PC-3 (cell line): ENCODE measurements at regions not wholly inside any gene's neighbourhood (a gene's known extent, or its start where the extent isn't known, plus 50 kb on each side); places are given as distances from the start of the nearest gene placed in this dataset.

Experiments used
- ATAC-seq: fragments of 200-7000 bp; cut with Tn5 transposase; 2 replicates; pipeline ENCODE4 v1.9.1; 2020; ENCODE audit warnings: mild to moderate bottlenecking, moderate library complexity
- BruUV-seq: library from RNA; stranded (reverse); fragments of 400-500 nt; replicated peaks from 2 replicates; lab custom pipeline; 2021; lab: Mats Ljungman, UMichigan
- CTCF ChIA-PET: fragments of 300-600 bp; sonication (Branson Sonifier 250); formaldehyde crosslinking; loops from one replicate; lab custom pipeline; 2022; ENCODE audit warnings: antibody characterized with exemption; lab: Charles Lee
- POLR2A ChIA-PET: fragments of 300-600 bp; sonication (Branson Sonifier 250); formaldehyde crosslinking; loops from one replicate; lab custom pipeline; 2022; ENCODE audit warnings: antibody characterized with exemption; ENCODE audit not compliant: unreplicated experiment; lab: Charles Lee
- DNase-seq: peaks from one replicate; pipeline ENCODE4 v3.0.0-alpha.2; 2015
- H2AFZ ChIP-seq: fragments of 300-600 bp; sonication (generic); 2 replicates; pipeline ENCODE4 v1.6.0; 2016; ENCODE audit warnings: antibody characterized with exemption, low read length
- H3F3A ChIP-seq: fragments of 300-600 bp; sonication (generic); one replicate; pipeline ENCODE4 v1.6.0; 2017; ENCODE audit warnings: antibody characterized with exemption, low read length, control low read depth, mild to moderate bottlenecking; ENCODE audit not compliant: unreplicated experiment
- H3K27ac ChIP-seq: fragments of 300-600 bp; sonication (generic); 2 replicates; pipeline ENCODE4 v1.5.1; 2016; ENCODE audit warnings: mild to moderate bottlenecking, low read length
- H3K27me3 ChIP-seq: fragments of 300-600 bp; sonication (generic); 2 replicates; pipeline ENCODE4 v1.6.1; 2016; ENCODE audit warnings: low read length, mixed read lengths
- H3K36me3 ChIP-seq: fragments of 300-600 bp; sonication (generic); 2 replicates; pipeline ENCODE4 v1.6.1; 2016; ENCODE audit warnings: low read depth, mixed run types, low read length, mixed read lengths
- H3K4me1 ChIP-seq: fragments of 300-600 bp; sonication (generic); 2 replicates; pipeline ENCODE4 v1.5.1; 2016; ENCODE audit warnings: low read length; ENCODE audit not compliant: insufficient read depth
- H3K4me2 ChIP-seq: fragments of 300-600 bp; sonication (generic); 2 replicates; pipeline ENCODE4 v1.6.0; 2016; ENCODE audit warnings: low read length
- H3K4me3 ChIP-seq: fragments of 300-600 bp; sonication (generic); 2 replicates; pipeline ENCODE4 v1.5.1; 2016; ENCODE audit warnings: mild to moderate bottlenecking, low read length, mixed read lengths
- H3K79me2 ChIP-seq: fragments of 300-600 bp; sonication (generic); 2 replicates; pipeline ENCODE4 v1.6.1; 2017; ENCODE audit warnings: low read length, mixed read lengths
- H3K9ac ChIP-seq: fragments of 300-600 bp; sonication (generic); 2 replicates; pipeline ENCODE4 v1.6.0; 2016; ENCODE audit warnings: mild to moderate bottlenecking, low read length
- H3K9me2 ChIP-seq: fragments of 300-600 bp; sonication (generic); replicated peaks from 2 replicates; pipeline ENCODE4 v1.6.1; 2016; ENCODE audit warnings: mixed run types, low read length, mixed read lengths
- H3K9me3 ChIP-seq: fragments of 300-600 bp; sonication (generic); 2 replicates; pipeline ENCODE4 v1.6.1; 2016; ENCODE audit warnings: low read length, mixed read lengths
- H4K20me1 ChIP-seq: fragments of 300-600 bp; sonication (generic); 2 replicates; pipeline ENCODE4 v1.6.1; 2016; ENCODE audit warnings: low read length, mixed read lengths
- EZH2 ChIP-seq: fragments of 300-600 bp; sonication (generic); IDR thresholded peaks from one replicate; pipeline ENCODE4 v1.6.1; 2017; ENCODE audit warnings: antibody characterized with exemption, mild to moderate bottlenecking, low read length; ENCODE audit not compliant: unreplicated experiment
- EZH2phosphoT487 ChIP-seq: fragments of 300-600 bp; sonication (generic); IDR thresholded peaks from 2 replicates; pipeline ENCODE4 v1.6.1; 2018; ENCODE audit warnings: mild to moderate bottlenecking, antibody characterized with exemption, low read length, borderline replicate concordance
- intact Hi-C: fragments of 100-400 bp; cut with micrococcal nuclease; formaldehyde crosslinking; loops from 2 replicates; pipeline ENCODE4 v1.9.0; 2023
- TF ChIP-seq, protein P1 (sequence below): fragments of 300-600 bp; sonication (generic); conservative IDR thresholded peaks from 2 replicates; pipeline ENCODE4 v1.5.1; 2017; ENCODE audit warnings: antibody characterized with exemption, low read depth, mild to moderate bottlenecking, low read length

DNA sequence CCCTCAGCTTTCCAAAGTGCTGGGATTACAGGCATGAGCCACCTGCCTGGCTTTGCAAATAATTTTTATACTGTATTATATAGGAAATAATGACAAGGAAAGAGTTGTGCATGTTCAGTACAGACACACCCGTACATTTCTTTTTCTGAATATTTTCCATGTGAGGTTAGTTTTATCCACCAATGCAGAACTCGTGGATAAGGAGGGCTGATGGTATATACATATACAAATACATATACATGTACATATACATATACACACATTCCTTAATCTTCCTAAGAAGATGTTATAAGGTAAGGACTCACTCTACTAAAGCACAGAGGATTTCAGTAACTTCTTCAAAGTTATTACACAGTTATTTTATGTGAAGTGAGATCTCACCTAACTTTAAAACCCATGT lies 925.8 kb downstream of the C4orf33 start:
- H2AFZ ChIP-seq, result no peak overlapping the region
- TF ChIP-seq EZH2, result no peak
- TF ChIP-seq EZH2phosphoT487, result no peak
- TF ChIP-seq, protein P1, sequence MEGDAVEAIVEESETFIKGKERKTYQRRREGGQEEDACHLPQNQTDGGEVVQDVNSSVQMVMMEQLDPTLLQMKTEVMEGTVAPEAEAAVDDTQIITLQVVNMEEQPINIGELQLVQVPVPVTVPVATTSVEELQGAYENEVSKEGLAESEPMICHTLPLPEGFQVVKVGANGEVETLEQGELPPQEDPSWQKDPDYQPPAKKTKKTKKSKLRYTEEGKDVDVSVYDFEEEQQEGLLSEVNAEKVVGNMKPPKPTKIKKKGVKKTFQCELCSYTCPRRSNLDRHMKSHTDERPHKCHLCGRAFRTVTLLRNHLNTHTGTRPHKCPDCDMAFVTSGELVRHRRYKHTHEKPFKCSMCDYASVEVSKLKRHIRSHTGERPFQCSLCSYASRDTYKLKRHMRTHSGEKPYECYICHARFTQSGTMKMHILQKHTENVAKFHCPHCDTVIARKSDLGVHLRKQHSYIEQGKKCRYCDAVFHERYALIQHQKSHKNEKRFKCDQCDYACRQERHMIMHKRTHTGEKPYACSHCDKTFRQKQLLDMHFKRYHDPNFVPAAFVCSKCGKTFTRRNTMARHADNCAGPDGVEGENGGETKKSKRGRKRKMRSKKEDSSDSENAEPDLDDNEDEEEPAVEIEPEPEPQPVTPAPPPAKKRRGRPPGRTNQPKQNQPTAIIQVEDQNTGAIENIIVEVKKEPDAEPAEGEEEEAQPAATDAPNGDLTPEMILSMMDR, result no peak
- ChIA-PET CTCF (no interaction called here), POLR2A (no interaction called here)
- H3F3A ChIP-seq, result no peaks in the 10 kb centered on the region
- no peaks in the 10 kb centered on the region for H3K9me2 ChIP-seq
- H3K4me1 ChIP-seq, result no peaks in the 10 kb centered on the region
- H3K9ac ChIP-seq, result no peak overlapping the region
- H3K36me3 ChIP-seq, result no peaks in the 10 kb centered on the region
- ATAC-seq (no peak), DNase-seq (no peak)
- BruUV-seq, result no TSS peak
- no peaks in the 10 kb centered on the region for H3K79me2 ChIP-seq
- intact Hi-C loops, result no loop called here
- H3K27me3 ChIP-seq, result no peaks in the 10 kb centered on the region
- no peaks in the 10 kb centered on the region for H4K20me1 ChIP-seq
- no peak overlapping the region for H3K27ac ChIP-seq
- H3K4me3 ChIP-seq, result no peak overlapping the region
- no peak overlapping the region for H3K4me2 ChIP-seq
- H3K9me3 ChIP-seq, result no peaks in the 10 kb centered on the region

DNA sequence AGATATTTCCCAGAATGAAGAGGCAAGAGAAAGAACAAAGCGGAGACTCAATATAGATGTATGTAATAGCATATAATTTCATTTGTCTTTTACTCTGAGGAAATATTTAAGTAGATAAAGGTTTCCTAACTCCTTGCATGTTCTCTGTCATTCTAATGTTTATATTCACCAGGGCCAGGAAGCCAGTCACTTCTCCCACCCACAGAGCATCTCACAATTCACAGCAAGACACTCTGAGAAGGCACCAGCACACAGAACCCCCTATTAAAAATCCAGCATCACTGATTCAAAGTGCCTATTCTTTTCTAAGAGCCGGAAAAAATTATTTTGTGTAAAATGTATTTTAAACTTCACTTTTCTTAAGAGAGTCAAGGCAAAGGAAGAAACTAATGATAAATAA lies 927.1 kb downstream of the C4orf33 start:
- CTCF ChIA-PET, result no interaction called here
- POLR2A ChIA-PET, result no interaction called here
- H3K27ac ChIP-seq, result no peak overlapping the region
- H3K4me2 ChIP-seq, result no peak overlapping the region
- no peak overlapping the region for H3K4me3 ChIP-seq
- TF ChIP-seq EZH2phosphoT487, result no peak
- no peak for TF ChIP-seq EZH2
- H3K79me2 ChIP-seq, result no peaks in the 10 kb centered on the region
- DNase-seq, result no peak
- no peaks in the 10 kb centered on the region for H3K4me1 ChIP-seq
- intact Hi-C loops, result no loop called here
- ATAC-seq, result no peak
- H3K36me3 ChIP-seq, result no peaks in the 10 kb centered on the region
- no peaks in the 10 kb centered on the region for H3K9me3 ChIP-seq
- no TSS peak for BruUV-seq
- no peaks in the 10 kb centered on the region for H3K9me2 ChIP-seq
- H3K9ac ChIP-seq, result no peak overlapping the region
- no peaks in the 10 kb centered on the region for H4K20me1 ChIP-seq
- H3K27me3 ChIP-seq, result no peaks in the 10 kb centered on the region
- no peaks in the 10 kb centered on the region for H3F3A ChIP-seq
- H2AFZ ChIP-seq, result no peak overlapping the region

DNA sequence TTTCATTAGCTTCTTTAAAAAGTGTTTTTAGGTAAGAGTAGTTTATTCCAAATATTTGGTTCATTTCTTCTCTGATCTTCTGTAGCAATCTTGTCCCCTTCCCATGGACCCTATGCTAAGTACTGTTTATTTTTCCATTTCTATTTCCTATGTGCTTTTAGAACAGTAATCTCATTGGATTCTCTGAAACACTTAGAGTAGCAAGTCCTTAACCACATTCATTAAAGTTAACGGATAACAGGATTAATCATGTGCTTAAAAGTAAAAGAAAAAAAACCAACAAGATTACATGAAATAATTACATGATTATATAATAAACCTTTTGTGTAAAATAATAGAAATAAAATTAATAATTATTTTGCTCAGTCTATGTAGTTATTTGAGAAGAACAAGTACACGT lies 929.7 kb downstream of the C4orf33 start:
- no peaks in the 10 kb centered on the region for H3K9me3 ChIP-seq
- BruUV-seq, result no TSS peak
- H3K9me2 ChIP-seq, result no peaks in the 10 kb centered on the region
- H4K20me1 ChIP-seq, result no peaks in the 10 kb centered on the region
- no peak overlapping the region for H3K4me3 ChIP-seq
- no peaks in the 10 kb centered on the region for H3K36me3 ChIP-seq
- CTCF ChIA-PET, result no interaction called here
- TF ChIP-seq EZH2 (no peak), EZH2phosphoT487 (no peak)
- TF ChIP-seq, protein P1, result no peak
- H2AFZ ChIP-seq, result no peak overlapping the region
- no peak overlapping the region for H3K9ac ChIP-seq
- no peaks in the 10 kb centered on the region for H3K79me2 ChIP-seq
- H3K4me1 ChIP-seq, result no peaks in the 10 kb centered on the region
- H3K4me2 ChIP-seq, result no peak overlapping the region
- intact Hi-C loops, result no loop called here
- DNase-seq, result no peak
- no peaks in the 10 kb centered on the region for H3F3A ChIP-seq
- ATAC-seq, result no peak
- no peak overlapping the region for H3K27ac ChIP-seq
- POLR2A ChIA-PET, result no interaction called here
- H3K27me3 ChIP-seq, result no peaks in the 10 kb centered on the region
